DMS79 (cell line): ENCODE measurements at regions not wholly inside any gene's neighbourhood (a gene's known extent, or its start where the extent isn't known, plus 50 kb on each side); places are given as distances from the start of the nearest gene placed in this dataset.
"Not testable (repeated sequence)": the region's sequence is repeated elsewhere in the genome, so short reads cannot be mapped to it uniquely, and the experiment has no call there.

ENCODE experiments used
- DNase-seq: peaks from one replicate; lab custom pipeline; 2025; lab: John Stamatoyannopoulos, UW

DNA sequence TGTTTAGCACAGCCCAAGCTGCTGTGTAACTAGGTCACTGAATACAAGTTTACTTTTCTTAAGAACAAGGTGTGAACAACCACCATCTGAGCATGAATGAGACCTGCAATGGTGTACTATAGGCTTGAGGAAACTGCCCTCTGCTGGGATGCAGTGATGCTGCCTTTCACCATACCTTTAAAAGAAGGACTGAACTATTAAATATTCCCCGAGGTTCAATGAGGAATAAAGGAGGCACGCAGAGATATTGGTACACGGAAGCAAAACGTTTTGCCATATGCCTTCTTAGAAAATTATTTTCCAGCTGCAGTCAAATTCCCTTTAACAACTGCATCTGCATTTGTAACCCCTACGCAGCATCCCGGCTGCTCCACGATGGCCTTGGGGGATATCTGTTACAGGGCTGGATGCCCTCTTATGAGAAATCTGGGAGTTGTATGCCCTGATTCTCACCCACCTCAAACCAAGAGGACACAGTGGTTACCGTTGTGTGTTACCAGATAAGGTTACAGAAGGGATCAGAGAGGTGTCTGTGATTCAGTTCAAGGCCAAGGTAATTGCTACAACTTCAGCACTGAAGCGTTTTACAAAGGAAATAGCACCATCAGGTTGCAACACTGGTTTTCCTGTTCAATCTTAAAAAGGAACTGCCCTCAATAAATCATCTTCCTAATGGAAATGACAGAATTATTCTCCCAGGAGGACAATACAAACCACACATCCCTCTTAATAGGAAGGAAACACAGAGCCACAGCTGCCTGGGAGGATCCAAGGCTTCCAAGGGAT, 470.5 kb downstream of the LTN1 start:
- DNase-seq, result no peak

DNA sequence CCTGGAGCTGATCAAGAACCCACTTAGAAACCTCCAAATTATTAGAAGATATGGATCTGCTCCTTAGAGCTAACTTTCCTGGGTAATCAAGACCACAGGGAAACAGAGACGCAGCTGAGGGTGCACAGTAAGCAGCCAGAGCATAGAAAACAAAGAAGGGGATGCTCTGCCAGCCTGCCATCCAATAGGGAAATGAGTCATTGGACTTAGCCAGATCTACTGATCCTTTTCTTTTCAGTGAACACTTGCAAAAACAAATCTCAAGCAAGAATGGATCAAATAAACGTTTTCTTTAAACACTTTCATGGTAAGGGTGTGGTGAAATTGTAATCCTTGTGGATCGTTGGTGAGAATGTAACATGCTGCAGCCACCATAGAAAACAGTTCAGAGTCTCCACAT, 474.0 kb downstream of the LTN1 start:
- no peak for DNase-seq

- no peak for DNase-seq
Measured at GRCh38 chr21:28516991-28517592, 475.6 kb downstream of the LTN1 start.

- DNase-seq, result no peak
Measured at GRCh38 chr21:28516021-28516420, 476.7 kb downstream of the LTN1 start.

GRCh38 chr21:28513428-28513827, 479.2 kb downstream of the LTN1 start:
- no peak for DNase-seq

DNA sequence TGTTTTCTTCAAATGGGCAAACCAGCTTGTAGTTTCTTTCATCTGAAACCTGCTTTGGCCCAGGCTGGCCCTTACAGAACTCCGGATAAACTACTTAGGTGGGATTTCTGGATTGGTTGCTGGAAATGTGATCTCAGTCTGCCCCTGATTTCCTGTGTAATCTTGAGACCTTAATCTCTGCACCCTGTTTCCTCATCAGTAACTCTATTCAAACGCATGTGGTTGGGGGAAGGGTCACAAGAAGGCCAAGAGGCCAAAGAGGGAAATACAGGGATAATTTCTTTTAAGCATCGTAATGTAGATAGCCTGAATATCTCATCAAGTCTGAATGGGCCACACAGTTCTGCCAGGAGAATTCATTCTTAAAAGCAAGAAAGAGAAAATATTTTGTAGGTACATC, 483.6 kb downstream of the LTN1 start:
- no peak for DNase-seq

- DNase-seq, result no peak
Measured at GRCh38 chr21:28508126-28508525, 484.6 kb downstream of the LTN1 start.

GRCh38 chr21:28496517-28496916, 496.2 kb downstream of the LTN1 start:
- DNase-seq, result no peak

GRCh38 chr21:28492127-28492526, 500.6 kb downstream of the LTN1 start:
- no peak for DNase-seq

GRCh38 chr21:28489821-28490350, 502.8 kb downstream of the LTN1 start:
- DNase-seq, result no peak

- DNase-seq, result no peak
Measured at GRCh38 chr21:28489162-28489561, 503.5 kb downstream of the LTN1 start.

- no peak for DNase-seq
Measured at GRCh38 chr21:28487455-28488070, 505.1 kb downstream of the LTN1 start.

- no peak for DNase-seq
Measured at GRCh38 chr21:28485301-28486022, 507.2 kb downstream of the LTN1 start.

- DNase-seq, result no peak
Measured at GRCh38 chr21:28483301-28484035, 509.2 kb downstream of the LTN1 start.

DNA sequence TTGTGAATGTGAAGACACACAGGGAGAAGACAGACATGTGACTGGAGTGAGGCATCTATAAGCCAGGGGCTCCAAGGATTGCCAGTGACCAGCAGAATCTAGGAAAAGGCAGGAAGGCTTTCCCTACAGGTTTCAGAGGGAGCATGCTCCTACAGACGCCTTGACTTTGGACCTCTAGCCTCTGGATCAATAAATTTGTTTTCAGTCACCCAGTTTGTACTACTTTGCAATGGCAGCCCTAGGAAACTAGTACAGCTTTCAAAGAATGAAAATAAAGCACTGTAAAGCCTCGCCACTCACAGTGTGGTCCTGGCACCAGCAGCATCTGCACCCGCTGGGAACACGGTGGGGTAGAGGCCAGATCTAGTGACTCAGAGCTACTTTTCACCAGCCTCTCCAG, 510.0 kb downstream of the LTN1 start:
- DNase-seq, result no peak

GRCh38 chr21:28480470-28480869, 512.2 kb downstream of the LTN1 start:
- DNase-seq, result no peak

DNA sequence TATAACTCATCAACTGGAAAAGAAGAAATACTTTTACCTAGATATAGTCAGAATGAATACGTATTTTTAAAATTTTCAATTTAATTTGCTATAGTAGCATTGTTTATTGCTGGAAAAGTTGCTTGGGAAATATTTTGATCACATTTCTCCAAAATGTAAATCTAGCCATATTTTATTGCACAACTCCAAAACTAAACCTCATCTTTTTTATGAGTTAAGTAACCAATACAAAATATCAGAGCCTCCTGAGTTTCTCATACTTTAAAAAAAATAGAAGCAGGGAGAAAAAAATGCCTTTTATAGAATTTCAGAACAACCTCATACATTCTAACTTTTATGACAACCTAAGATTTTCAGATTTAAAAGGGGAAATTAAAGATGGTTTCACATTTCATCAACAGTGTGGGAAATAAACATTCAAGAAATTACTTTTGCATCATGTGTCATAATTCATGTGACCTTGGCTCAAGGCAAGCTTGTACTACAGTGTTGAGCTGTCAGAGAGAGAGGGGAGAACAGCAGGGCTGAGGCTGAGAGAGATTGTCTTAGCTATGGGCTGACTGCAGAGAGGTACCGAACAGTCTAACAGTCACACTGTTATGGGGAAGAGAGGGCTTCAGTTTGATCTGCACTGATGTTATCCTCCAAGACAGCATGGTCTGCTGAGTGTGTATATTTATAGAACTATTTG, 519.0 kb downstream of the LTN1 start:
- no peak for DNase-seq

DNA sequence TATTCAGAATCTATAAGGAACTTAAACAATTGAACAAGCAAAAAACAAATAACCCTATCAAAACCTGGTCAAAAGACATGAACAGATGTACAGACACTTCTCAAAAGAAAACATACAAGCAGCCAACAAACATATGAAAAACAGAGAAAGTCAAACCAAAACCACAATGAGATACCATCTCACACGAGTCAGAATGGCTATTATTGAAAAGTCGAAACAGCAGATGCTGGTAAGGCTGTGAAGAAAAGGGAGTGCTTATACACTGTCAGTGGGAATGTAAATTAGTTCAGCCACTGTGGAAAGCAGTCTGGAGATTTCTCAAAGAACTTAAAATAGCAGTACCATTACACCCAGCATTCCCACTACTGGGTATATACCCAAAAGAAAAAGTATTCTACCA, 520.1 kb downstream of the LTN1 start:
- not testable (repeated sequence) for DNase-seq

DNA sequence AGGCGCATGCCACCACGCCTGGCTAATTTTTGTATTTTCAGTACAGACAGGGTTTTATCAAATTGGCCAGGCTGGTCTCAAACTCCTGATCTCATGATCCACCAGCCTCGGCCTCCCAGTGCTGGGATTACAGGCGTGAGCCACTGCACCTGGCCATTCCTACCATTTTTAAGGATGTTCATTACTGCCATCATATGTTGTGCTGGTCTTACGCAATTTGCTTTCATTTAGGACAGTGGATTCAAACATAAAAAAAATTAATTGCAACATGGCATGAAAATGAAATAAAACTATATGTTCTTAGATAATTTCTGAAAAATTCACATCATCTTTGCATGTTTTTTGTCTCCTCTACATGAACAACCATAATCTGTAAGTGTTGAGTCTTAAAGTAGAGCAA, 527.7 kb downstream of the LTN1 start:
- DNase-seq, result no peak

DNA sequence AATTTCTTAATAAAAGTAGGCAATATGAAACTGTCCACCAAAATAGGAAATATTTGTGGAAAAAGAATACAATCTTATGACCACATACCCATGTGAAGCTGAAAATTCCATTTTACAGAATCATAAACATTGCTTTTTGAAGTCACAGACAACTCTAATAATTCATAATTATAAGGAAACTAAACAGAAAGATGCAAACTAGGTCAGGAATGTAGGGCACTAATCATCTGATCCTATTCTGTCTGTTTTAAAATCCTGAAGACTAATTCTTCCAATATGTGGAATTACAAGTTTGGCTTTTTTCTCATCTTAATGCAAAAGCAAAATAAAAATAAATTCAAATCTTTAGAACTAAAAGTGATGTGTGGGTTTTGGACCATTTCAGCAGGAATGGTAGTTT, 528.6 kb downstream of the LTN1 start:
- DNase-seq, result no peak

- DNase-seq, result no peak
Measured at GRCh38 chr21:28459193-28459592, 533.5 kb downstream of the LTN1 start.
